Nephron progenitor cell (in vitro differentiated cells): ENCODE measurements at regions not wholly inside any gene's neighbourhood (a gene's known extent, or its start where the extent isn't known, plus 50 kb on each side); places are given as distances from the start of the nearest gene placed in this dataset.

ENCODE experiments used
- DNase-seq: peaks from one replicate; pipeline ENCODE4 v3.0.0; 2021
- H3K27ac Mint-ChIP-seq: 2 replicates; pipeline ENCODE4 v1.8.0; 2021; ENCODE audit warnings: mild to moderate bottlenecking, moderate library complexity, mixed read lengths
- H3K27me3 Mint-ChIP-seq: 2 replicates; pipeline ENCODE4 v1.8.0; 2021; ENCODE audit warnings: mild to moderate bottlenecking, low read depth, mixed read lengths; ENCODE audit not compliant: poor library complexity
- H3K36me3 Mint-ChIP-seq: 2 replicates; pipeline ENCODE4 v1.8.0; 2021; ENCODE audit warnings: low read depth, mixed read lengths
- H3K4me1 Mint-ChIP-seq: 2 replicates; pipeline ENCODE4 v1.8.0; 2021; ENCODE audit warnings: mixed read lengths
- H3K4me3 Mint-ChIP-seq: 2 replicates; pipeline ENCODE4 v1.8.0; 2021; ENCODE audit warnings: mild to moderate bottlenecking, moderate library complexity, mixed read lengths
- H3K9me3 Mint-ChIP-seq: 2 replicates; pipeline ENCODE4 v1.8.0; 2021; ENCODE audit warnings: mild to moderate bottlenecking, moderate library complexity, mixed read lengths
- TF ChIP-seq, protein P1 (sequence below): fragments of 200-600 bp; sonication (generic); IDR thresholded peaks from 2 replicates; pipeline ENCODE4 v1.5.0; 2021; ENCODE audit warnings: antibody characterized with exemption

DNA sequence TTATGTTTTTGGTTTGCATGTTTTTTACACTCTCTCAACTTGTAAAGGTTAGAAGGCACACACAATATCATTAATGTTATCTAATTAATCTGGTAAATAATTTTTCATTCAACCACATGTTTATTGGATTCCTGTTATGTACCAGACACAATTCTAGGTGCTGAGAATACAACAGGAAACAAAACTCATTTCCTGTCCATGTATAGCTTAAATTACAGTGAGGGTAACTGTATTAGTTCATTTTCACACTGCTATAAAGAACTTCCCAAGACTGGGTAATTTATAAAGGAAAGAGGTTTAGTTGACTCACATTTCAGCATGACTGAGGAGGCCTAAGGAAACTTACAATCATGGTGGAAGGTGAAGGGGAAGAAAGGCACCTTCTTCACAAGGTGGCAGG lies 270.5 kb downstream of the TRIB2 start:
- TF ChIP-seq, protein P1, sequence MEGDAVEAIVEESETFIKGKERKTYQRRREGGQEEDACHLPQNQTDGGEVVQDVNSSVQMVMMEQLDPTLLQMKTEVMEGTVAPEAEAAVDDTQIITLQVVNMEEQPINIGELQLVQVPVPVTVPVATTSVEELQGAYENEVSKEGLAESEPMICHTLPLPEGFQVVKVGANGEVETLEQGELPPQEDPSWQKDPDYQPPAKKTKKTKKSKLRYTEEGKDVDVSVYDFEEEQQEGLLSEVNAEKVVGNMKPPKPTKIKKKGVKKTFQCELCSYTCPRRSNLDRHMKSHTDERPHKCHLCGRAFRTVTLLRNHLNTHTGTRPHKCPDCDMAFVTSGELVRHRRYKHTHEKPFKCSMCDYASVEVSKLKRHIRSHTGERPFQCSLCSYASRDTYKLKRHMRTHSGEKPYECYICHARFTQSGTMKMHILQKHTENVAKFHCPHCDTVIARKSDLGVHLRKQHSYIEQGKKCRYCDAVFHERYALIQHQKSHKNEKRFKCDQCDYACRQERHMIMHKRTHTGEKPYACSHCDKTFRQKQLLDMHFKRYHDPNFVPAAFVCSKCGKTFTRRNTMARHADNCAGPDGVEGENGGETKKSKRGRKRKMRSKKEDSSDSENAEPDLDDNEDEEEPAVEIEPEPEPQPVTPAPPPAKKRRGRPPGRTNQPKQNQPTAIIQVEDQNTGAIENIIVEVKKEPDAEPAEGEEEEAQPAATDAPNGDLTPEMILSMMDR, result no peak
- H3K4me1 Mint-ChIP-seq, result peaks cover 9% of the 10 kb centered on the region
- no peaks in the 10 kb centered on the region for H3K36me3 Mint-ChIP-seq
- peaks cover 5% of the 10 kb centered on the region for H3K9me3 Mint-ChIP-seq
- no peak for DNase-seq
- H3K27me3 Mint-ChIP-seq, result no peaks in the 10 kb centered on the region
- no peak overlapping the region for H3K4me3 Mint-ChIP-seq
- peak overlapping the region; percentile 79 for H3K27ac Mint-ChIP-seq

DNA sequence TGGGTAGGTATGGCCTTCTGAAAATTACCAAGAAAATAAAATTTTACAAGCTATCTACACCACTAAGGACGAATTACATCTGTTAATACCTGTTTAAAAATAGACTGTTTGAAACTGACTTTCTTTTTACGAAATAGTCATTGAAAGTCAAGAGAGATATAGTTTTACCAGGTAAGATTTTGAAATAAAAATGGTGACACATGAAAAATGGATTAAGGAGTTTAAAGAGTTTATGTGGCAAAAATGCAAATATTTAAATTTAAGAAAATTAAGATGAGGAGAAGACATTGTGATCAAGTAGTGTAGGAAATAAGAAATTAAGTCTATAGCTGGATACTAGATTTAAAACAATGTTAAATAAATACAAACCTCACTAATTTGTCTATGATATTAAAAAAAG lies 271.5 kb downstream of the TRIB2 start:
- no peaks in the 10 kb centered on the region for H3K36me3 Mint-ChIP-seq
- no peaks in the 10 kb centered on the region for H3K27me3 Mint-ChIP-seq
- peaks cover 6% of the 10 kb centered on the region for H3K9me3 Mint-ChIP-seq
- peaks cover 5% of the 10 kb centered on the region for H3K4me1 Mint-ChIP-seq
- H3K4me3 Mint-ChIP-seq, result no peak overlapping the region
- no peak overlapping the region for H3K27ac Mint-ChIP-seq
- no peak for DNase-seq
- TF ChIP-seq, protein P1, result no peak

DNA sequence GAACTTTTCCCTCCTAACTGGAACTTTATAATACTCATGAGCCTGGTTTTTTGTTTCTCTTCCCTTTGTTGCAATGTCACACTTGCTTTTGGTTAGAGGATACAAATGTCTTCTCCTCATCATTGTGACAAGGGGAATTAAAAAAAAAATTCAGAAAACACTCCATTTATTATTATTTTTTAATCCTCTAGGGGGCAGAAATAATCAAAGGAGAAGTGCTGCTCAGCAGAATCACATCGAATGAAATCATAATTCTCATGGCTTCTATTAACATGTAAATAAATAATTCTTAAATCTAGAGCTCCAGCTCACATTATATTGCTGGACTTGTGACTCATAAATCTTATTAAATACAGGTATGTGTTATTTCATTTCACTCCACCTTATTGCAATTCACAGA lies 273.8 kb downstream of the TRIB2 start:
- H3K36me3 Mint-ChIP-seq, result no peaks in the 10 kb centered on the region
- TF ChIP-seq, protein P1, result no peak
- peaks cover 6% of the 10 kb centered on the region for H3K9me3 Mint-ChIP-seq
- H3K27ac Mint-ChIP-seq, result no peak overlapping the region
- no peaks in the 10 kb centered on the region for H3K4me1 Mint-ChIP-seq
- DNase-seq, result no peak
- no peaks in the 10 kb centered on the region for H3K27me3 Mint-ChIP-seq
- no peak overlapping the region for H3K4me3 Mint-ChIP-seq

DNA sequence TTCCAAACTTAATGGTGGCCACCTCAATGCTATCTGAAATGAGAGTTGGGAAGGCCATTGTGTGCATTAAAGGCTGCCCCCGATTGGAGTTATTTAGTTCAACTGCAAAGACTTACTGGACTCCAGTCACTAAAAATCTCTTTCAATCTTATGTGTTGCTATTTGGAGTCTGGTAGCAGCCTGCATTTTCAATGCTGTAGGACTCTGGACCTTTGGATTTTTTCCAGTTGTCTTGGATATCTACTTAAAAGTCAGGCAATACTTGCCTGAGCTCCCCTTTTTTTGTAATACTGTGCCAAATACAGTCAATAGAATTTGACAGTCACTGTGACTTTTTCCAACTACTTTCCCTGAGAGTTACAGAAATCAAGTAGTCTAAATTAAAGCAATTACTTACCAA lies 281.9 kb downstream of the TRIB2 start:
- Mint-ChIP-seq H3K4me3 (no peak overlapping the region), H3K27ac (no peak overlapping the region), H3K9me3 (no peaks in the 10 kb centered on the region), H3K36me3 (no peaks in the 10 kb centered on the region), H3K4me1 (no peaks in the 10 kb centered on the region), H3K27me3 (no peaks in the 10 kb centered on the region)
- no peak for DNase-seq
- TF ChIP-seq, protein P1, result no peak

DNA sequence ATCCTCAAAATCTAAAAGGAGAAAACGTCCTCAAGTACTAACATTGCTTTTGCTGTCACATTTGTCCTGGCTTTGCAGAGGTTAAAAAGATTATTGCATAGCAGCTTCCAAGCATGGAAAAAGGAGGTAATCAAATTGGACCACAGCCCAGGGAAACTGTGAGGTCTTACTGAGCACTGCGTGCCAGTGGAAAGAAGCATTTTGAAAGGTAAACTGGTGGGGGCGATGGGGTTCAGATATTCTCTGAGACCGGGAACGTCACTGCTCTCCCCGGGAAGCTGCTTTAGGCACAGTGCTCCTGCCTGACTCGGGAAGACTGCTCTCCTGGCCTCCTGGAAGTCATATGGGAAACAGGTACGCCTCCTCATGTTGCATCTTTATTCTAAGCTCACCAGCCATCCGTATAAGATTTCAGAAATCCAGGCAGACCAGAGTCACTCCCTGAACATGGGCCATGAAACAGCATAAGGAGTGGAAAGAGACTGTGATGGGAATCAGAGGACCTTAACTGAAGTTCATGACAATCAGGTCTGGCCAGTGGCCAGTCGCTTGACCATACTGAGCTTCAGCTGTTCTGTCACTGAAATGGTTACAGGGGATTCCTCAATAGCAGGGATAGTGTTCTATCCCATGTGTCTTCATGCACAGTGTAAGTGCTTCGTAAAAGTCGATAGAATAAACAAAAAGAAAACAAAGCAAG lies 284.1 kb downstream of the TRIB2 start:
- Mint-ChIP-seq H3K27ac (no peak overlapping the region), H3K4me1 (peaks cover 6% of the 10 kb centered on the region), H3K36me3 (no peaks in the 10 kb centered on the region), H3K4me3 (no peak overlapping the region), H3K9me3 (no peaks in the 10 kb centered on the region), H3K27me3 (no peaks in the 10 kb centered on the region)
- TF ChIP-seq, protein P1, result no peak
- DNase-seq, result no peak

DNA sequence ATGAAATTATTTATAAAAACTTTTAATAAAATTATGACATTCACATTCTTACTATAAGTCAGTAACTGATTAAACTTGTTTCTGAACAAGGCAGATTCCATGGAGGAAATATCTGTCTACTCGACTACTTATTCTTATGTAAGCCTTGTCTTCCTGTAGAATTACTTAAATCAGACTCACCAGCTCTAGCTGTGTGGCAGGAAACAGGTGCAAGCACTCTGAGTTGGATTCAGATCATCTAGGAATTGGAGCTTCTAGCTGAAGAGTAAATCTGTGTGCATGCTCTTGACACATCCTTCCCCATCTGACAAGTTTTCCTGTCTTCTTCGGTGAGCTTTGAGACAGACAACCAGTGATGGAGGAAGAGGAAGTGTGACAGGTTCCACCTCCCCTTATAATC lies 284.7 kb downstream of the TRIB2 start:
- Mint-ChIP-seq H3K9me3 (no peaks in the 10 kb centered on the region), H3K36me3 (no peaks in the 10 kb centered on the region), H3K27ac (no peak overlapping the region), H3K4me1 (peaks cover 10% of the 10 kb centered on the region), H3K27me3 (no peaks in the 10 kb centered on the region), H3K4me3 (no peak overlapping the region)
- DNase-seq, result no peak
- TF ChIP-seq, protein P1, result no peak
